CD4-positive, alpha-beta T cell treated with Interleukin-15 for 1 hour (primary cell): ENCODE measurements at regions not wholly inside any gene's neighbourhood (a gene's known extent, or its start where the extent isn't known, plus 50 kb on each side); places are given as distances from the start of the nearest gene placed in this dataset.

Source experiments
- DNase-seq: peaks from one replicate; pipeline ENCODE4 v3.0.0-alpha.2; 2020

DNA sequence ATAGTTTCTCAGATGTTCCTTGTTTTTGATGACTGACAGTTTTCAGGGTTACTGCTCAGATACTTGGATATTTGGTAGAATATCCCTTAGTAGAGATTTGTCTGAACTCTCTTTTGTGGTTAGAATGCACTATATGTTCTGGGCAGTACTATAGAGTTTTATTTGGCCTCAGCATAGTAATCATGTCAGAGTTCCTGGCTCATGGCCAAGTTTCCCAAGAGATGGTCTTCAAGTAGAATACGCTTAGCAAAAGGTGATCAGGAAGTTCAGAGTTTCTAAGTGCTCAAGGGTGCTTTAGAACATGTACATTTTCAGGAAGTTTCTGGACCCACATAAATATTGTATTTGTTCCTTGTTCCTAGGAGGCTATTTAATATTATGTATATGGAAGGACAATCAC, 1209.7 kb upstream of the GJE1 start:
- DNase-seq: no peak

GRCh38 chr6:140921366-140922226, 1211.1 kb upstream of the GJE1 start:
- DNase-seq: no peak

DNA sequence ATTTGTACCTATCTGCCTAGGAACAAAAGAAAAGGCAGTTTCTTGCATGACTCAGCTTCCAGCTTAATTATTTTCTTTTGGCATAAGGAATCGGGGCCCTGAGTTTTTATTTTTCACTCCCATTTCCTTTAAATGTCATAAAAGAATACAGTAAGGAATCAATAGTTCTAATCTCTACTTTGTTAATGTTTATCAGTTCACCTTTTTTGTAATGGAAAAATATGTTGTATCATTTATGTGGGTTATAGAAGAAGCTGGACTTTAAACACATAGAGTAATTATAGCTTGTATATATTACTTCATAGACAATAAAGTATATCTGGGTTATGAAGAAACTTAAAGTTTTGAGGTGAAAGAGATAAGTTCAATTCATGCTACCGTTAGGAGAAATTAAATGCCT, 1214.8 kb upstream of the GJE1 start:
- no peak for DNase-seq

DNA sequence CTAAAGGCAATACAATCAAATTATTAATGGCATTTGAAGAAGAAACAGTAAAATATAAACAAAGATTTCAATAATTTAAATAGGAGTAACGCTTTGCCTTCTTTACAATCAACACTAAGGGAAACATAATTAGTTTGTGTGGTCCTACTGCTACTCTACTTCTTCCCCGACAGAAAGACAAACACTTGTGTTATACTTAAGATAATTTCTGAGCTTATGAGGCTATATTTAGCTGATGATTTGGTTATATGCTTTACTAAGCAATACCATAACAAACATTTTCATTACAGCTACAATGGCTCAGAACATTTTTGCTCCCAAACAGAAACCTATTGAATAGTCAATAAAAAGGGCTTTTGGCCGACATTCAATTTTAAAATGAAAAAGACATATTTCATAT, 1217.2 kb upstream of the GJE1 start:
- DNase-seq: no peak

GRCh38 chr6:140915103-140915502, 1217.6 kb upstream of the GJE1 start:
- DNase-seq: no peak

DNA sequence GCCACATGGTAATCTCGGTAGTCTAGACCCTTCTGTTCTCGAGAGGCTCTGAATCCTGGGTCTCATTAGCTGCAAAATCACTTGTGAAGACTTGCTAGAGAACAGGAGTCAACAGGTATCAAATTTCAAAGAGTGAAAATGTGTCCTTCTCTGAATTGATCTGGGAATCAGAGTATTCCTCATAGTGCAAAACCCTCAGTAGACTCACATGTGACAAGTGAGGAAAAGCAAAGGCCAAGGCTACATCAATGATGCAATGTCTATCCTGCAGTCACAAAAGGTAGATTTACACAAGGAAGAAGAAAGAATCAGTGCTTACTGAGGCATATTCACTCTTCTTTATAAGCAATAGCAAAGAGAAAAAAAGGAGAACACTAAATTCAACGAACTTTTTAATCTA, 1220.0 kb upstream of the GJE1 start:
- DNase-seq: no peak

DNA sequence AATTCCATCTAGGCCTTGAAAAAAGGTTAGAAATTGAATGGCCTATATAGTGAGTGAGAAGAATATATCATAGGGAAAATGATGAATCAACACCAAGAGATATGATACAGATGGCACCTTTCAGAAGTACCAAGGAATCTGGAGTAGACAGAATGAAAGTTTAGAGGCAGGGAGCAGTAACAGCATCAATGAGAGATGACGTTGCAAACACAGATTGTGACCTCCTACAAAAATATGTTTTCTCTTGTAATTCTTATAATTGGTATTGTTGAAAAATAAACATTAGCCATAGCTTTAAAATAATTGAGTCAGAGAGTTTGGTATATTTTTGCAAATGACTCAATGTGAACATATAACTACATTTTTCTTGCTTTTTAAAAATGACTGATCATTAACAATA, 1223.1 kb upstream of the GJE1 start:
- no peak for DNase-seq

DNA sequence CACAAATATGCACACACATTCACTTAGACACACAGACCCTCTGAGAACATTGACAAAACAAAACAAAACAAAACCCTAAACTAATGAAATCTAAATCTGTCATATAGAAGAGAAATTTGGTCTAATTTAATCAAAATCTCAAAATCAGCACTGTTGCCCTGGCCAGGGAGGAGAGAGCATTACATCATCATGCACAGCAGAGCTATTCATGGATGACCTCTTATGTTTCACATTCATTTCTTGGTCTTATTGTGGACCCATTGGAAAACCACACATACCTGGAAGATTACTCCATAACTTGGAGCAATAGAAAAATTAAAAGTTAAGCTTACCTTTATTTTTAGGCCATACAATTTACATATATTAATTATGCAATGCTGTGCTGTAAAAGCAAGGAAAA, 1223.6 kb upstream of the GJE1 start:
- DNase-seq: no peak

DNA sequence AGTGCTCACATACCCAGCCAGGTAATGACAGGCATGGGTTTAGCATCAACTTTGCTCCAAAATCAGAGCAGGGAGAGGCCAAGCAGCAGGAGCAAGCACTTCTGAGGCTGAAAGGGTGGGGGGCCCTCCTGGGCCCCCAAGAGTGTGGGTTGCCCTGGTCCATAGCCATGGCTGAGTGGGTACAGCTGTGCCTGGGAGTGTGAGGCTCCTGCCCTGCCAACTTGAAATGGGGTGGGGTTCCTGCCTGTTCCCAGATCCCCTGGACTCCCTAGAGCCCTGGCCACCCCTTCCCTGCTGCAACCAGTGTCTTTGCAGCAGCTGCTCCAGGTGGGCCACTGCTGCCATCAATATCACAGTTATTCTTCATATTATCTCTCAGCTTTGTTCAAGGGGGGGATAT, 1224.2 kb upstream of the GJE1 start:
- DNase-seq: no peak

DNA sequence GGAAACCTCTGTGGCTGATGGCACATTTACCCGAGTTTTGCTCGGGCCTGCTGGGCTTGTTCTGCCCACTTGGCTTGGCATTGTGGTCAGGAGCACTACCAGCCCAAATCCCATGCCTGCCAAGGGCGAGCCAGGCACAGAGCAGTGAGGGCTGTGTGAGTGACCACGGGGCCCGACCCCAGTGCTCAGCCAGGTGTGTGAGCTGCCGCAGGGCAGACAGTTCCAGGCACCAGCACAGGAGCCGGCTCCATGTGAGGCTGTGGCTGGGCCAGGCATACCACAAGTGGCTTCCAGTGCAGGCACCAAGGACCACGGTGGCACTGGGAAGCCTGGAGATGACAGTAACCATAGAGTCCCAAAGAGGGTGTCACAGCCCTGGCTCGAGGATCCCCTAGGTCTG, 1225.5 kb upstream of the GJE1 start:
- DNase-seq: no peak

DNA sequence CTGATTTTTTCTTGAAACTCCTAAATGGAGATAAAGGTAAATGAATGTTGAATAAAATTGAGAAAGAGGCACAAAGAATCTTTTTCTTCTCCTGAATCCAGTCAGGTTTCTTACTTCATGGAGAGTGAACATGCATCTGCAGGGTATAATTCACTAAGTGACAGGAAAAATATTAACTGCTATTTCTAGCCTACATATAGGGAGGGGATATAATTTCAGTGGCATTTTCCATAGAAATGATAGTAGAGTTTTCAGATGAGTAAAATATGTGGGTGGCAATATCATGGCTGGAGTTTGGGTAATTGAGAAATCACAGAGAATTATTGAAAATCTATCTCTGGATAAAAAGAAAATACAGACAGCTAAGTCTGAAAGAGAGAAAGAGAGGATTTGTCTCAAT, 1227.0 kb upstream of the GJE1 start:
- DNase-seq: no peak

DNA sequence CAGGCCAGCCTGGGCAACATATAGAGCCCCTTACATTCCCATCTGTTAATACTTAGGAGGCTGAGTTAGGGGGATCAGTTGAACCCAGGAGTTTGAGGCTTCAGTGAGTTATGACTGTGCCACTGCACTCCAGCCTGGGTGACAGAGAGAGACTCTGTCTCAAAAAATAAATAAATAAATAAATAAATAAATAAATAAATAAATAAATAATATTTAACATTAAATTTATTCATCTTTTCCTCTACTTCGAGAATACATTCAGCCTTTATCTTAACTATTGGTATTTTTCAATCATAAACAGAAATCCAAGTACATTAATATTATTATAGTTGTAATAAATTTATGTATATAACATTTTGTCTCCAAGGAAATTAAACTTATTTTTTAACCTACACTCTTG, 1227.7 kb upstream of the GJE1 start:
- DNase-seq: no peak

GRCh38 chr6:140897804-140898573, 1234.7 kb upstream of the GJE1 start:
- DNase-seq: no peak

- no peak for DNase-seq
Measured at GRCh38 chr6:140897349-140897748, 1235.4 kb upstream of the GJE1 start.

DNA sequence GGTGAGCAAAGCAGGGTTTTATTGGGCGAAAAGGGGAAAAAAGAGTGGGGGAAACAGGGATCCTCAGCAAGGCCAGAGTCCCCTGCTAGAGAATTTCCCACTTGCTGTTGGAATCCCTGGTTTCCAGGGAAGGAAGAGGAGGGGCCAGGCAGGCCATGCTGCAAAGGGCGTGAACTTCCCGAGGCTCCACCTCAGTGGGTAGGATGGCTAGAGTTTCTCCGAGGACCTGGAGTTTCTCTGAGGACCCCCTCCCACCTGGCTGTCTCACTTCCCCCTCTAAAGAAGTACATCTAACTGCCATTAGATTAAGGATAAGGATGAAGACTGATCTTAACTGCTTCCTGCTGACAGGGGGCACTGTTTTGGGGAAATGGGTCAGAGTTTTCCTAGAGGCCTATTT, 1239.3 kb upstream of the GJE1 start:
- DNase-seq: no peak

- DNase-seq: no peak
Measured at GRCh38 chr6:140879946-140880345, 1252.8 kb upstream of the GJE1 start.

DNA sequence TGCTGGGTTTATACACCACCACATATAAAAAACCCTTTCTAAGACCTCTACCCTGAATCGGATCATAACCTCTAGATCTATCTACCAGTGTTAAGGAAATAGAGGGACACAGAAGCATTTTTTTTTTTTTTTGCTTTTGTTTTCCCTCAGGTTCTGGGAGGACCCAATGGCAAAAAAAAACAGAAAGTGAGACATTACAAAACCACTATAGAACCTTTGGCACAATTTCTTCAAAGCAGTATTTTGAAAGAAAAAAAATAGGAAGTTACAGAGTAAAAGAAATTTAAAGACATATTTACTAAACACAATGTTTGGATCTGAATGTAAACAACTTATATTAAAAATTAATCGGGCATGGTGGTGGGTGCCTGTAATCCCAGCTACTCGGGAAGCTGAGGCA, 1258.7 kb upstream of the GJE1 start:
- DNase-seq: no peak

DNA sequence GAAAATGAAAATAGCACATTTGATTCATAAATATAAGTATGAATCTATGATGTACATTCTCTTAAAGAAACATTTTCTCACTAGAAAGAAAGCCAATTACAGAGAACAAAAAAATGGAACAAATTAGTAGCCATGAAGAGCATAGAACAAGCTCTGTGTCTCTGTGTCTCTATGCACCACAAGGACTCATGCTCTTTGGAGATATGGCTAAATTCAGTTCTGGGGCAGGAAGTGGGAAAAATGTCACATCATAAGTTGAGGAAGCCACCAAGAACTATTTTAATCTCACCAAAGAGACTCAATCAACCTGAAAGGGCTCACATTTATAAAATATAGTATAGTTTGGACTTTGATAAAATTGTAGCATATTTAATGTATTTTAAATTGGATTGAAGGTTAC, 1259.8 kb upstream of the GJE1 start:
- DNase-seq: no peak

DNA sequence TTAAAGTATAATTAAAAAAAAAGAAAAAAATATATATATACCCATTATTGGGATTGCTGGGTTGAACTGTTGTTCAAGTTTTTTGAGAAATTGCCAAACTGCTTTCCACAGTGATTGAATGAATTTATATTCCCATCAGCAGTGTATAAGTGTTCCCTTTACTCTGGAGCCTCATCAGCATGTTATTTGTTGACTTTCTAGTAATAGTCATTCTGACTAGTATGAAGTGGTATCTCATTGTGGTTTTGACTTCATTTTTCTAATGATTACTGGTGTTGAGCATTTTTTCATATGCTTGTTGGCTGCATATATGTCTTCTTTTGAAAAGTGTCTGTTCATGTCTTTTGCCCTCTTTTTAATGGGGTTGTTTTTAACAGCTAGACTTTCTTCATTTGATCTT, 1260.8 kb upstream of the GJE1 start:
- no peak for DNase-seq

DNA sequence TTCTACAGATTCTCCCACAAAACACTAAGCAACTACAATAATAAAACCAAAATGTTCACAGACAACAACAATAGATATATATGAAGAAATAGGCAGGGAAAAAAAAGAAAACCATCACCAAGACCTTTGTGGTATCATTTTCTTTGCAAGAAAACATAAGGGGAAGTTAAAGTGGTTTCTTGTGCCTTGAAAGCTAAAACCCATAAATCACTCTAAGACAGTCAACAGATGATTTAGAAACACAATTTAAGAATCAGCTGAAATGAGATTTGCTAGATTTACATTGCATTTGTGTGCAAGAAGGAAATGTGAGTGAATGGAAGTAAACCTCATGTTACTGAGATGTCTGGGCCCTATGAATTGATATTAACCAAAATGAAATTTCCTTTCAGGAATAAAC, 1265.4 kb upstream of the GJE1 start:
- DNase-seq: no peak

GRCh38 chr6:140858381-140858971, 1274.2 kb upstream of the GJE1 start:
- DNase-seq: no peak

- no peak for DNase-seq
Measured at GRCh38 chr6:140857739-140858380, 1274.9 kb upstream of the GJE1 start.

- no peak for DNase-seq
Measured at GRCh38 chr6:140855520-140855919, 1277.2 kb upstream of the GJE1 start.

DNA sequence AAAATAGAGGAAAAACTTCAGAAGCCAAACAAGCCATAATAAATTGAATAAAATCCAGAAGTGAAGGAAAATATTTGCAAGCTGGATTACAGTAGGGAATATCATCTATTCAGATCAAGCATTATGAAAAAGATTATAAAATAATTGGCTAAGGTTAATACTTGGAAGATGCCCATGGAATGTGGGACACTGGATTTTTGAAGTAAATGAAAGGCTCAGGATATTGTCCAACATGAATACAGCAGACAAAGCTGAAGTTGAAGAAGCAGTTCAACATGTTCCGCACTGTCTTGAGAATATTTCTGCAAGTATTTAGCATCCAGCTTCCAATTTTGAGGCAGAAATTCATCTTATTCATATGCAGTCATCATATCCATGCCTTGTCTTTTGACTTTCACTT, 1278.4 kb upstream of the GJE1 start:
- no peak for DNase-seq
